Effector memory CD4-positive, alpha-beta T cell (primary cell): ENCODE measurements at regions not wholly inside any gene's neighbourhood (a gene's known extent, or its start where the extent isn't known, plus 50 kb on each side); places are given as distances from the start of the nearest gene placed in this dataset.
"Not testable (repeated sequence)": the region's sequence is repeated elsewhere in the genome, so short reads cannot be mapped to it uniquely, and the experiment has no call there.

ENCODE experiments used
- DNase-seq, 3 donors: peaks; one replicate each; pipeline ENCODE4 v3.0.0-alpha.2; 2020
- H3K27ac ChIP-seq: 2 replicates; pipeline ENCODE4 v1.7.0; 2013; ENCODE audit warnings: mild to moderate bottlenecking, low read length, moderate library complexity; ENCODE audit not compliant: insufficient read depth, poor library complexity, severe bottlenecking
- H3K27me3 ChIP-seq: replicated peaks from 2 replicates; pipeline ENCODE4 v1.7.0; 2013; ENCODE audit warnings: mild to moderate bottlenecking, low read length; ENCODE audit not compliant: insufficient read depth, control insufficient read depth, poor library complexity, severe bottlenecking
- H3K36me3 ChIP-seq: 2 replicates; pipeline ENCODE4 v1.7.0; 2013; ENCODE audit warnings: mild to moderate bottlenecking, low read length, moderate library complexity; ENCODE audit not compliant: control insufficient read depth, insufficient read depth
- H3K4me1 ChIP-seq: 2 replicates; pipeline ENCODE4 v1.7.0; 2013; ENCODE audit warnings: low read length, mild to moderate bottlenecking; ENCODE audit not compliant: control insufficient read depth, insufficient read depth, poor library complexity, severe bottlenecking
- H3K4me3 ChIP-seq: 2 replicates; pipeline ENCODE4 v1.7.0; 2013; ENCODE audit warnings: low read length, low read depth, mild to moderate bottlenecking; ENCODE audit not compliant: insufficient read depth, poor library complexity, severe bottlenecking
- H3K9me3 ChIP-seq: 2 replicates; pipeline ENCODE4 v1.7.0; 2013; ENCODE audit warnings: mild to moderate bottlenecking, low read length, moderate library complexity; ENCODE audit not compliant: control insufficient read depth

DNA sequence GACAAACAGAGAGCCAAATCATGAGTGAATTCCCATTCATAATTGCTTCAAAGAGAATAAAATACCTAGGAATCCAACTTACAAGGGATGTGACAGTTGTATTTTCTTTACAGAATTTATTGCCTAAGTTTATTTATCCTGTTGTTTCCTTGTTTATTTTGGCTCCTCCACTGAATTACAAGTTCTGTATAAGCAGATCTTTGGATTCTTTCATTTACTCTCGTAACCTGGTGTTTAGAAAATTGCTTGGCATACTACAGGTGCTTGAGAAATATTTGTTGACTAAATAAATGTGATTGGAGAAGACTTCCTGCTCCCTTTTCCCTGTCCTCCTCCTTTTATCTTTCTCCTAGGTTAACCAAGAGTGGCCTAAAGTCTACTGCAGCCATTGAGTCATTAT lies 455.6 kb downstream of the TMEM38B start:
- Histone ChIP-seq H3K4me3 (no peak overlapping the region), H3K36me3 (no peaks in the 10 kb centered on the region), H3K27me3 (no peaks in the 10 kb centered on the region), H3K9me3 (no peaks in the 10 kb centered on the region), H3K4me1 (no peaks in the 10 kb centered on the region), H3K27ac (no peak overlapping the region)
- DNase-seq, result no peak

DNA sequence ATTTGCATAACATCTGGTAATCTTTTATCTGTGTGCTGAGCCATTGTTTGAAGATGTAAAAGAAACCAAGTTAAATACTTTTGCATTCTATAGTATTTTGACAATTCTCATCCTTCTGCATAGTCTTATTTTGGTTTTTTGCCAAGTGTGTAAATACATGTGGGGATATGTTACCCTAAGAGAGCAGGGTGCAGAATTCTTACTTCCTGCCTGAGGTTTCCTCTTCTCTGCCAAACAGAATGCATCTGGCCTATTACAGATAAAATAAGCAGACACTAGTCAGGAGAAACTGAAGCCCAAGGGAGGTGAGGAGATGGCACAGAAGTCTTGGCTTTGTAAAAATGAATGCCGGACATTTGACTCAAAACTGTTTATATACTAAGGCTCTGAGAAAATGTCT lies 462.1 kb downstream of the TMEM38B start:
- Histone ChIP-seq H3K4me3 (no peak overlapping the region), H3K9me3 (peaks cover 4% of the 10 kb centered on the region), H3K4me1 (no peaks in the 10 kb centered on the region), H3K36me3 (no peaks in the 10 kb centered on the region), H3K27me3 (no peaks in the 10 kb centered on the region), H3K27ac (no peak overlapping the region)
- no peak for DNase-seq

DNA sequence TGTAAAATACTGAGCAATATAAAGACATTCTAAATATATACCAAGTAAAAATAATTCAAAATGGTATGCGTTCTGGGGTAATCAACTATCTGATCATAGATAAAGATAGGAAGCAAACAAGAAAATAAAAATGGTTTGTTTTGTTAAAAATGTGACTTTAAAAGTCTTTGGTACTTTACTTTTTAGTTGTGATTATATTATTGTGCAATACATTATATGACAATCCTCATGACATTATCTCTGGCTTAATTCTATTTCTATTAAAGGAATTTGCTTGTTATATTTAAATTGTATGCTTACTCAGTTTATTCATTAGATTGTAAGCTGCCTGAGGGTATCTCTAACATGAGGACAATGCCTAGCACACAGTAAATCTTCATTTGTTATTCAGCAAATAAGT lies 477.9 kb downstream of the TMEM38B start:
- no peak overlapping the region for H3K27ac ChIP-seq
- no peak overlapping the region for H3K4me3 ChIP-seq
- no peaks in the 10 kb centered on the region for H3K4me1 ChIP-seq
- H3K9me3 ChIP-seq, result no peaks in the 10 kb centered on the region
- H3K27me3 ChIP-seq, result no peaks in the 10 kb centered on the region
- no peaks in the 10 kb centered on the region for H3K36me3 ChIP-seq
- no peak for DNase-seq

DNA sequence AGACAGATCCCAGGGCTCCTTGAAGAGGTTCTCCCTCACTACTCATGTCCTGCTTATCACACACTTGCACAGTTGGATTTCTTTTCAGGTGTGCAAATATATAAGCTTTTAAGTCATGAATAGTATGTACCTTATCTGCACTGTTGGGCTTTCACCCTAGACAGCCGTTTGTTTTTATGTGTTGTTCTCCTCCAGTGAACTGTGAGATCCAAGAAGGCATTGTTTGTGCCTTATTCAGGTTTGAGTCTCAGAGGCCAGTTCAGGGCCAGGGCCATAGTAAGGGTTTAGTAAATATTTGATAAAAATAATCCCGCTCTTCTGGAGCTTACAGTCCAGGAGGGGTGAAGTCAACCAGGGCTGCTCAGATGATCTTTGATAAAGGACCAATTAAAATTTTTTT lies 480.0 kb downstream of the TMEM38B start:
- Histone ChIP-seq H3K9me3 (no peaks in the 10 kb centered on the region), H3K36me3 (no peaks in the 10 kb centered on the region), H3K4me1 (no peaks in the 10 kb centered on the region), H3K27me3 (no peaks in the 10 kb centered on the region), H3K27ac (no peak overlapping the region), H3K4me3 (no peak overlapping the region)
- no peak for DNase-seq

DNA sequence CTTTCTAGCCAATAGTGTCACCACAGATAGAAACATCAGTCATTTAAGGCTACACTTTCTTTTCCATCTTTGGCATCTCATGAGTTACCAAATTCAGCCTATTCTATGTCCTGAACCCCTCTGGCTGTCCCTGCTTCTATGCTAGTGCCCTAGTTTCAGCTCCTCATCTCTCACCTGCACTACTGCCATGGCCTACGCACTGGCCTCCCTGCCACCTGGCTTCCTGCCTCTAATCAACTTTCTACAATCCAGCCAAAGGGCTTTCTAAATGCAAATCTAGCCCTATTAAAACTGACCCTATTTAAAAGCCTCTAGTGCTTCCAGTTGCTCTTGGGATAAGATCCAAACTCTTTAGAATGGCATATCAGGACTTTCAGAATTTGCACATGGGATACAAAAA lies 482.9 kb downstream of the TMEM38B start:
- Histone ChIP-seq H3K27me3 (no peaks in the 10 kb centered on the region), H3K9me3 (no peaks in the 10 kb centered on the region), H3K36me3 (no peaks in the 10 kb centered on the region), H3K4me1 (no peaks in the 10 kb centered on the region), H3K4me3 (no peak overlapping the region), H3K27ac (no peak overlapping the region)
- DNase-seq, result no peak

DNA sequence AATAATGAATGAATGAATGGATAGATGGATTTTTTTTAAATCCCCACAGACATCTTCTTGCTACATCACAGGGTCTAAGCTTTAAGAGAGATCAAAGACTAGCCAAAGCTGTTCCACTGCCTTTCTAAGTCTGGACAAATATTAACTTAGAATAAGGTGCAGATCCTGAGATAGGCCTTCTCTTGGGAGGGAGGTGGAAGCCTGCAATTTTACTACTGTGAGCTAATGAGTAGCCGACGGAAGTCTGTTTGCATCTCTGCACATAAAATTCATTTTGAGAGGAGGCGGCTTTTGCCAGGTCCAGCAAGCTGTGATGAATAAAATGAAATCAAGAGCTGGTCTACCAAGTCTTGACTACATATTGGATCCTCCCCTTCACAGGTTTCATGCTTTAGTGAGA lies 484.9 kb downstream of the TMEM38B start:
- H3K27ac ChIP-seq, result no peak overlapping the region
- H3K27me3 ChIP-seq, result no peaks in the 10 kb centered on the region
- no peaks in the 10 kb centered on the region for H3K4me1 ChIP-seq
- no peak overlapping the region for H3K4me3 ChIP-seq
- no peaks in the 10 kb centered on the region for H3K9me3 ChIP-seq
- H3K36me3 ChIP-seq, result no peaks in the 10 kb centered on the region
- DNase-seq, result no peak

DNA sequence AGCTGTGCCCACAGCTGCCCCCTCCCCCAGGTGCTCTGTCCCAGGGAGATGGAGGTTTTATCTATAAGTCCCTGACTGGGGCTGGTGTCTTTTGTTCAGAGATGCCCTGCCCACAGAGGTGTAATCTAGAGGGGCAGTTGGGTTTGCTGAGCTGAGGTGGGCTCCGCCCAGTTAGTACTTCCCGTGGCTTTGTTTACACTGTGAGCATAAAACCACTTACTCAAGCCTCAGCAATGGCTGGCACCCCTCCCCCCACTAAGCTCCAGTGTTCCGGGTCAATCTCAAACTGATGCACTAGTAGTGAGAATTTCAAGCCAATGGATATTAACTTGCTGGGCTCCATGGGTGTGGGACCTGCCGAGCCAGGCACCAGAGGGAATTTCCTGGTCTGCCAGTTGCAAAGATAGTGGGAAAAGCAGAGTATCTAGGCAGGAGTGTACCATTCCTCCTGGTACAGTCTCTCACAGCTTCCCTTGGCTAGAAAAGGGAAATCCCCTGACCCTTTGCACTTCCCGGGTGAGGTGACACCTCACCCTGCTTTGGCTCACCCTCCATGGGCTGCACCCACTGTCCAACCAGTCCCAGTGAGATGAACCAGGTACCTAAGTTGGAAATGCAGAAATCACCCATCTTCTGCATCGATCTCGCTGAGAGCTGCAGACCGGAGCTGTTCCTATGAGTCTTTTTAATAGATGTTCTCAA lies 509.6 kb downstream of the TMEM38B start:
- not testable (repeated sequence) for DNase-seq, H3K4me1 ChIP-seq, H3K4me3 ChIP-seq, H3K27ac ChIP-seq, H3K36me3 ChIP-seq, H3K27me3 ChIP-seq, H3K9me3 ChIP-seq

DNA sequence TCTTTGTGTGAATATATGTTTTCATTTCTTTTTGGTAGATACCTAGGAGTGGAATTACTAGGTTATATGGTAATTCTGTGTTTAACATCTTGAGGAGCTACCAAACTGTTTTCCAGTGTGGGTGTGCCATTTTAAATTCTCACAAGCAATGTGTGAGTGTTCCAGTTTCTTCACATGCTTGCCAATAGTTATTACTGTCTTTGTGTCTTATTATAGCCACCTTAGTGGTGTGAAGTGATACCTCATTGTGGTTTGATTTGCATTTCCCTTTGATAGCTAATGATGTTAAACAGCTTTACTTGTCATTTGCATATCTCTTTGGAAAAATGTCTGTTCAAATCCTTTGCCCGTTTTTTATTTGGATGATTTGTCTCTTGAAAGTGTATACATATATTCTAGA lies 513.0 kb downstream of the TMEM38B start:
- DNase-seq, result no peak
- Histone ChIP-seq H3K27ac (no peak overlapping the region), H3K36me3 (no peaks in the 10 kb centered on the region), H3K9me3 (no peaks in the 10 kb centered on the region), H3K27me3 (no peaks in the 10 kb centered on the region), H3K4me1 (no peaks in the 10 kb centered on the region), H3K4me3 (no peak overlapping the region)

DNA sequence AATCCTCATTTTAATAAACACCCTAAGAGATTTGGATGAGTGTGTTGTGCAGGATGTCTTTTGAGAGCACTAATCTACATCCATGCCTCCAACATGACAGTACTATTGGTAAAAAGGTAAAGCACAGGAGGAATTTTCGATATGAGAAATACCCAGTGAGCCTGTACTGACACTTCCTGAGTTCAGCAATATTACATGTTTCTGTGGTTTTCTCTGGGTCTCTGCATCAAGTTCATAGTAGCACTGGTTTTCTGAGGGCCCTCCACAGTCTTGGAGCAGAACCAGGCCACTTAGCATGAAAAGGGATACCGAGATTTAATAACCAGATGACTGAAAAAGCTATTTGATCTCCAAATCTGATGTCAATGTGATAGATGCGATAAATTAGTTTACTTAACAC lies 524.1 kb downstream of the TMEM38B start:
- H3K27ac ChIP-seq, result no peak overlapping the region
- no peak for DNase-seq
- H3K4me3 ChIP-seq, result no peak overlapping the region
- H3K9me3 ChIP-seq, result no peaks in the 10 kb centered on the region
- H3K36me3 ChIP-seq, result no peaks in the 10 kb centered on the region
- no peaks in the 10 kb centered on the region for H3K4me1 ChIP-seq
- no peaks in the 10 kb centered on the region for H3K27me3 ChIP-seq

DNA sequence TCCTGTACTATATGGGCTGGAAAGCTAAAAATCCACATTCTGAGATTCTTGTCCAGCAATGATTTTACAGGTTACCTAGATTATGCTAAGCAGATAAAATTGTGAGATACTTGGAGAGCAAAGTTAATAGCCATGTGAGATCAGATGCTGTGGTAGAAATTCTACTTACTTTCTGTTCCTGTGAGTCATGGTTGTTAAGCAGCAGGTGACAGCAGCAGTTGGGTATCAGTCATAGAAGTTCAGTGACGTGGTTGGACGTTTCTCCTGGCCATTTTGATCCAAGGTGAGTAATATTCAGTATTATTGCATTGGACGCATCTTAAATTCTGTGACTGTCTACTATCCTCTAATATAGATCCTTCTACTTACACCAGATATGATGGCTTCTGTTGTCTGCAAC lies 524.5 kb downstream of the TMEM38B start:
- Histone ChIP-seq H3K4me1 (no peaks in the 10 kb centered on the region), H3K27me3 (no peaks in the 10 kb centered on the region), H3K27ac (no peak overlapping the region), H3K9me3 (no peaks in the 10 kb centered on the region), H3K36me3 (no peaks in the 10 kb centered on the region), H3K4me3 (no peak overlapping the region)
- DNase-seq, result no peak
